HFF-Myc (cell line): ENCODE measurements at regions not wholly inside any gene's neighbourhood (a gene's known extent, or its start where the extent isn't known, plus 50 kb on each side); places are given as distances from the start of the nearest gene placed in this dataset.

Experiments
- DNase-seq: peaks from one replicate; pipeline ENCODE4 v3.0.0-alpha.2; 2011; ENCODE audit warnings: low read depth; ENCODE audit errors: extremely low read depth
- H3K4me3 ChIP-seq: replicated peaks from 2 replicates; pipeline ENCODE4 v1.5.1; 2011; ENCODE audit warnings: low read depth, mild to moderate bottlenecking, control low read depth, low read length
- TF ChIP-seq, protein P1 (sequence below): IDR thresholded peaks from 2 replicates; pipeline ENCODE4 v1.5.1; 2012; ENCODE audit warnings: mild to moderate bottlenecking, low read depth, low read length, control low read depth; ENCODE audit errors: missing control alignments

- H3K4me3 ChIP-seq, result no peak overlapping the region
- TF ChIP-seq, protein P1, sequence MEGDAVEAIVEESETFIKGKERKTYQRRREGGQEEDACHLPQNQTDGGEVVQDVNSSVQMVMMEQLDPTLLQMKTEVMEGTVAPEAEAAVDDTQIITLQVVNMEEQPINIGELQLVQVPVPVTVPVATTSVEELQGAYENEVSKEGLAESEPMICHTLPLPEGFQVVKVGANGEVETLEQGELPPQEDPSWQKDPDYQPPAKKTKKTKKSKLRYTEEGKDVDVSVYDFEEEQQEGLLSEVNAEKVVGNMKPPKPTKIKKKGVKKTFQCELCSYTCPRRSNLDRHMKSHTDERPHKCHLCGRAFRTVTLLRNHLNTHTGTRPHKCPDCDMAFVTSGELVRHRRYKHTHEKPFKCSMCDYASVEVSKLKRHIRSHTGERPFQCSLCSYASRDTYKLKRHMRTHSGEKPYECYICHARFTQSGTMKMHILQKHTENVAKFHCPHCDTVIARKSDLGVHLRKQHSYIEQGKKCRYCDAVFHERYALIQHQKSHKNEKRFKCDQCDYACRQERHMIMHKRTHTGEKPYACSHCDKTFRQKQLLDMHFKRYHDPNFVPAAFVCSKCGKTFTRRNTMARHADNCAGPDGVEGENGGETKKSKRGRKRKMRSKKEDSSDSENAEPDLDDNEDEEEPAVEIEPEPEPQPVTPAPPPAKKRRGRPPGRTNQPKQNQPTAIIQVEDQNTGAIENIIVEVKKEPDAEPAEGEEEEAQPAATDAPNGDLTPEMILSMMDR, result no peak
- DNase-seq, result no peak
Measured at GRCh38 chr2:142592171-142592570, 285.3 kb upstream of the KYNU start.

- DNase-seq, result no peak
- no peak overlapping the region for H3K4me3 ChIP-seq
- TF ChIP-seq, protein P1, result no peak
Measured at GRCh38 chr2:142591420-142591819, 286.0 kb upstream of the KYNU start.

DNA sequence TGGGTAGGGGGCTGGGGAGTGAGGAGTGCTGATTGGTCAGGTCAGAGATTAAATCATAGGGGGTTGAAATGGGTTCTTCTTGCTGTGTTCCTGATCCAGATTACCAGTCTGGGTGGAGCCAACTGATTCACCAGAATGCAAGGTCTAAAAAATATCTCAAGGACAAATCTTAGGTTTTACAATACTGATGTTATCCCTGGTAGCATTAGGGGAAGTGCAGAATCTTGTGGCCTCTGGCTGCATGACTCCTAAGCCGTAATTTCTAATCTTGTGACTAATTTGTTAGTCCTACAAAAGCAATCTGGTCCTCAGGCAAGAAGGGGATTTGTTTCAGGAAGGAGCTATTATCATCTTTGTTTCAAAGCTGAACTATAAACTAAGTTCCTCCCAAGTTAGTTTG lies 289.2 kb upstream of the KYNU start:
- no peak for DNase-seq
- TF ChIP-seq, protein P1, result no peak
- H3K4me3 ChIP-seq, result no peak overlapping the region

- TF ChIP-seq, protein P1, result no peak
- DNase-seq, result no peak
- H3K4me3 ChIP-seq, result no peak overlapping the region
Measured at GRCh38 chr2:142586693-142587580, 290.5 kb upstream of the KYNU start.

GRCh38 chr2:142585785-142586184 lies 291.7 kb upstream of the KYNU start:
- no peak overlapping the region for H3K4me3 ChIP-seq
- no peak for DNase-seq
- TF ChIP-seq, protein P1, result no peak

GRCh38 chr2:142582317-142582716 lies 295.1 kb upstream of the KYNU start:
- no peak for DNase-seq
- TF ChIP-seq, protein P1, result no peak
- H3K4me3 ChIP-seq, result no peak overlapping the region
